T1000 (cell line): ENCODE measurements at regions not wholly inside any gene's neighbourhood (a gene's known extent, or its start where the extent isn't known, plus 50 kb on each side); places are given as distances from the start of the nearest gene placed in this dataset.

ENCODE experiments used
- DNase-seq: peaks from one replicate; lab custom pipeline; 2025; ENCODE audit warnings: mixed read lengths; lab: John Stamatoyannopoulos, UW

- DNase-seq = no peak
Measured at GRCh38 chr16:51971184-51971583, 575.8 kb downstream of the TOX3 start.

GRCh38 chr16:51968749-51969148, 578.2 kb downstream of the TOX3 start:
- no peak for DNase-seq

GRCh38 chr16:51967646-51968045, 579.3 kb downstream of the TOX3 start:
- DNase-seq = no peak

- DNase-seq = no peak
Measured at GRCh38 chr16:51960931-51961330, 586.0 kb downstream of the TOX3 start.

DNA sequence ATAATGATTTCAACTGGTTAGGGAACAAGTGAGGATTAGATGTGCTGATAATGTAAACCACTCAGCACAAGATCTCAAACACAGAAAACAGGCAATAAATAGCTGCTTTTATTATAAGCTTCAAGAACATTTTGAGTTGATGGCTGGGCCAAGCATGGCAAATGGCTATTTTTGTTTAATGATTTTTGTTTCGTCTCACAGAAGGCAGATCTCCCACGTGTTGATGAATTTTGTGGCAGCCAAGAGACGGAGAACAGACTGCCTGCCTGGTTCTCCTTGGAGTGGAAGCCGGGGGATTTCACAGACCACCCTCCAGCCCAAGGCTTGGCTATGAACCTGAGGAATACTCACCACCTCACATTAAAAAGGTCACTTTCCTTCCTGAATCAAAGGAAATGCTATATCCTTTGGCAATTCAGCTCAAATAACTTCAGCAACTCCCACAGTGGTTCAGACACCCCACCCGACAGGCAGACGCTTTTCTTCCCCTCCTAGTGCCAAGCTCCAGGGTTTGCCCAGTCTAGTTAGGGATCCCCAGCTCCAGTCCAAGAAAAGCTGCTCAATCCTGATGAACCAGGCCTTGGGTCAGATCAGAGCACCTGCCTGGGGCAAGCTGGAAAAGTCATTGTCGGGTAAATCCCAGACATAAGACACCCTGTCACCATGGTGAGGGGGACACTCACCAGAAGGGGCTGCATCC, 593.5 kb downstream of the TOX3 start:
- DNase-seq = no peak

DNA sequence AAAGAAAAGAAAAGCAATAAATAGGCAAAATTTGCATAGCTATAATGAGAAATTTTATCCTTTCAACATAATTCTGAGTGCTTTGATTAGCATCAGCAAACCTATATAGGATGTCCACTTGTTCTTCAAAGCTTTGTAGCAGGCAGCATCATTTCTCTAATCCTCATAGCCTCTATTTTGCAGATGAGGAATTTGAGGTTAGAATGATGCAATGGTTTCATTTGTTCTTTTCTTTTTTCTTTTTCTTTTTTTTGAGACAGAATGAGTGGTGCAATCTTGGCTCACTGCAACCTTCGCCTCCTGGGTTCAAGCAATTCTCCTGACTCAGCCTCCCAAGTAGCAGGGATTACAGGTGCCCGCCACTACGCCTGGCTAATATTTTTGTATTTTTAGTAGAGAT, 594.4 kb downstream of the TOX3 start:
- no peak for DNase-seq

GRCh38 chr16:51951668-51952298, 595.2 kb downstream of the TOX3 start:
- no peak for DNase-seq

DNA sequence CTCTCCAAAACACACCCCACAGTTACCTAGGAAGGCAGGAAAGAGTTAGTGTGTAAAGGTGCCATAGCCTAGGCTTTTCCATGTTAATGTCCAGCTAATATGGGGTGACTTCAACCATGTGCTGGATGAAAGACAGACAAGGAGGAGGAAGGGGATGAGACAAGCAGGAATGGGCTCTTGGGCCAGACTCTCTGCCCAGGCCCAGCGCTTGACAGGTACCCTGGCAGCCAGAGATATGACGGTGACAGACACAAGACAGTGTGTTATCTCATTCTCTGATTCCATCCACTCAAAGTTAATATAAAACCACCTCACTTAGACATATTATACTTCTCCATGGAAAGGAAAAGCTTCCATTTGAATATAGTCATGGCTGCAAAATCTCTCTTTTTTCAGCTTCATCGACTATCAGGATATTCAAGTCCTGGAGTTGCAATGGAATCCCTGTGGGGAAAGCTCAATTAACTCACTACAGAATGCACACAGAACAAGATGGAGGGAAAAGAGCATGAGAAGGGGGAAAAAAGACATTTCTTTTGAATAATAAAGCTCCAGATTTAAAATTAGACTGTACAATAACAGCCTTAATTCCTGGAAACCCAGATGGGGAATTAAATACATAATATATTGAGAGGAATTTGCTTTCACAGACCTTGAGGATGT, 596.7 kb downstream of the TOX3 start:
- no peak for DNase-seq

DNA sequence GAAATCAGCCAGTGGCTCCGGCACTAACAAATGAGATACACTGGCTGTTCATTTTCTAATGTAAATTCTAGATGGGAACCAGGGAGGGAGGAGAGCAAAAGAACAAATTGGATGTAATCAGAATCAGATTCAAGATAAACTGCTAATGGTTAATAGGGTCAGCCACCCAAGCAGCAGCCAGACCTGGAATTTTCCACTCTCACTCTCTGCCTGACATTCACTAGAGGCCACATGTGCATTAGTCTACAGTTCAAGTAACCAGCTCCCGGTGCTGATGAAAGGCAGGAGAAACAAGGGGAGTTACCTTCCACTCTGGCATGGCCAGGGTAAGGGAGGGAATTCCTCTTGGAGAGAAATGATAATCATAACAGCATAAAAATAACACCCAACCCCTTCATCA, 597.7 kb downstream of the TOX3 start:
- DNase-seq = no peak

GRCh38 chr16:51941412-51941811, 605.5 kb downstream of the TOX3 start:
- no peak for DNase-seq

- DNase-seq = no peak
Measured at GRCh38 chr16:51940183-51940582, 606.8 kb downstream of the TOX3 start.

GRCh38 chr16:51939378-51939871, 607.5 kb downstream of the TOX3 start:
- no peak for DNase-seq

GRCh38 chr16:51938861-51939260, 608.1 kb downstream of the TOX3 start:
- no peak for DNase-seq

- DNase-seq = no peak
Measured at GRCh38 chr16:51937771-51938170, 609.2 kb downstream of the TOX3 start.

GRCh38 chr16:51936846-51937245, 610.1 kb downstream of the TOX3 start:
- DNase-seq = no peak

GRCh38 chr16:51932317-51932716, 614.6 kb downstream of the TOX3 start:
- DNase-seq = no peak

DNA sequence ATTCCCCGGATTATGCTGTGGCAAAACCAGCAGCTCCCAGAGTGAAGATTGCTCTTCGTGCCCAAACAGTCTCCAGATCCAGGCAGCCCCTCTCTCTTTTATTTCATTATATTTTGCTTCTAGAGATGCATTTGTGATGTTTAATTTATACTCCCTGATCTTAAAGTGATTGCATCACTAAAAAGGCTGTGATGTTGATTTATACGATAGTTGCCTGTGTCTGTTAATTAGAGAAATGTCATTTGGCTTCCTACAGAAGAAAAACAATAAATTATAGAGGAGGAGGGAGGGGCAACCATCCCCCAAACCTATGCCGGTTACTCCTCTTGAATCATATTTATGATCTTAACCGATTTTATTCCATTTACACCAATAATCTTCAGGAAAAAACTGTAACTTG, 615.3 kb downstream of the TOX3 start:
- DNase-seq = no peak

DNA sequence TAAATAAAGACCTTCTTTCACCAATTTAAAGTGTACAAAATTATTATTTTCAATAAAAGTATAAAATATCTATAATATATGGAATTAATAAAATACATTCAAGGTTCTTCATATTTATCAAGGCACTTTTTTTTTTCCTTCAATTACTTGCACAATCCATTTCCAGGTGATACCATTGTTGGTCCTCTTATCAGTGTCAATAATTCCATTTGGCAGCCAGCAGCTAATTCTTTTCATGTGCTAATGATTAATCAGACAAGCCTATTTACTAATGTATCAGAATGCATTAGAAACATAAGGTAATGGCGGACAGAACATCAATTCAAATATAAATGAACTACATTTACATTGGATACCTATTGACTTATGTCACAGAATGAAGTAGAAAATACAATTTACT, 622.2 kb downstream of the TOX3 start:
- DNase-seq = no peak

- DNase-seq = no peak
Measured at GRCh38 chr16:51922476-51922875, 624.5 kb downstream of the TOX3 start.

GRCh38 chr16:51919736-51920135, 627.2 kb downstream of the TOX3 start:
- DNase-seq = no peak

GRCh38 chr16:51916814-51917213, 630.1 kb downstream of the TOX3 start:
- DNase-seq = no peak

GRCh38 chr16:51916231-51916630, 630.7 kb downstream of the TOX3 start:
- DNase-seq = no peak

- DNase-seq = no peak
Measured at GRCh38 chr16:51907680-51908079, 639.3 kb downstream of the TOX3 start.
